KBM-7 (cell line): ENCODE measurements at regions not wholly inside any gene's neighbourhood (a gene's known extent, or its start where the extent isn't known, plus 50 kb on each side); places are given as distances from the start of the nearest gene placed in this dataset.

Source experiments
- DNase-seq: peaks from one replicate; pipeline ENCODE4 v3.0.0-alpha.2; 2015
- in situ Hi-C: fragments of 300-500 bp; cut with MboI; formaldehyde crosslinking; loops from 2 replicates; pipeline ENCODE4 v1.14.3; 2020; ENCODE audit warnings: low sequenced_read_pairs, low pct_unique_long_range_greater_than_20kb, mixed read lengths

DNA sequence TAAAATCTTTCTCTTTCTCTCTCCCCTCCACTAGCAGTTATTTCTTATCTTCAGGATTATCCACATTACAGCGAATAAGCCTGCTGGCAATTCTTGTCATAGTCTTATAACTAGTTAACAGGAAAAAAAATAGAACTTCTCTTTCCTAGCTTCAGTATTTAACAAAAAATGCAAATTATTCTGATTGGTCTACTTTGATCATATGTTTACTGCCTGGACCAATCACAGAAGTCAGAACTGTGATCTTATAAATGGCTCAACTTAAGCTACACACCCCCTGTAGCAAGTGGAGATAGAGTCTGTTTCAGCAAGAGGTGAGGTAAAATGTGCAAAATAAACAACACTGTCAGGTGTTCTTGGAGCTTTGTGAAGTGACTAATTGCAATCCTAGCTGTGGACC, 389.4 kb upstream of the TUSC1 start:
- in situ Hi-C loops, result no loop called here
- no peak for DNase-seq

GRCh38 chr9:26066237-26066636, 388.0 kb upstream of the TUSC1 start:
- in situ Hi-C loops, result no loop called here
- no peak for DNase-seq

- DNase-seq, result peak; percentile 12
- in situ Hi-C loops, result no loop called here
Measured at GRCh38 chr9:26061948-26062575, 383.8 kb upstream of the TUSC1 start.

DNA sequence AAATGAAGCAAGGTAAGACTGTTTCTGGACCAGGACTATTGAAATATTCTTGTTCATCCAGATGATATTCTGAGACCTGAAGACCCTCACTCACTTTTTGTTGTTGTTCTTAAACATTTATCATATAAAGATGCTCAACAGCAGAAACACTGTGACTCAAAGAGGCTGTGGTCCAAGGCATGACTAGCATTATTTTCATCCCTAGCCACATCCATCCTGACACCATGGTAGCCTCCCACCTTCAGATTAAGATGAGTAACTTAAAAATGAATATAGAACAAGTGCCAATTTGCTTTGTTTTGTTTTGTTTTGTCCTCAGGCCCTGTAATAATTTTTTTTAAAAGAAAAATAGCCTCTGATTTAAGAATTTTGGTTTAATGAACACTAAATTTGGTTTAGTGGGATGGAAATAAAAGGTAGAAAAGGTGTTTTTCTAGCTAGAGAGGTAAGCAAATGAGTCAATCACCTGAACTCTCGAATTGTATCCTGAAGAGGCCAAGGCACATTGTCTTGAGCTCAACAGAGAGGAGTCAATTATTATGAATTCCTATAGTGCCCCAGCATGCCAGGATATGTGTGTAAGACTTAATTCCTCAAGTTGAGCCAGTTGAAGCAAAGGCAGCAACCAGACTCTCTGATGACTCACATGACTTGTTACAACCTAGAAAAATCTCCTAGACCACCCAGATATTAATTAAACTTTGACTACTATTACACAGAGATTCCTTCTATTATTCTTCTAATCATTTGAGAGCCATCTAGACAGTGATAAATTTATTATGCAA, 380.1 kb upstream of the TUSC1 start:
- DNase-seq, result no peak
- in situ Hi-C loops, result no loop called here

- no peak for DNase-seq
- in situ Hi-C loops, result no loop called here
Measured at GRCh38 chr9:26057050-26057449, 378.8 kb upstream of the TUSC1 start.

DNA sequence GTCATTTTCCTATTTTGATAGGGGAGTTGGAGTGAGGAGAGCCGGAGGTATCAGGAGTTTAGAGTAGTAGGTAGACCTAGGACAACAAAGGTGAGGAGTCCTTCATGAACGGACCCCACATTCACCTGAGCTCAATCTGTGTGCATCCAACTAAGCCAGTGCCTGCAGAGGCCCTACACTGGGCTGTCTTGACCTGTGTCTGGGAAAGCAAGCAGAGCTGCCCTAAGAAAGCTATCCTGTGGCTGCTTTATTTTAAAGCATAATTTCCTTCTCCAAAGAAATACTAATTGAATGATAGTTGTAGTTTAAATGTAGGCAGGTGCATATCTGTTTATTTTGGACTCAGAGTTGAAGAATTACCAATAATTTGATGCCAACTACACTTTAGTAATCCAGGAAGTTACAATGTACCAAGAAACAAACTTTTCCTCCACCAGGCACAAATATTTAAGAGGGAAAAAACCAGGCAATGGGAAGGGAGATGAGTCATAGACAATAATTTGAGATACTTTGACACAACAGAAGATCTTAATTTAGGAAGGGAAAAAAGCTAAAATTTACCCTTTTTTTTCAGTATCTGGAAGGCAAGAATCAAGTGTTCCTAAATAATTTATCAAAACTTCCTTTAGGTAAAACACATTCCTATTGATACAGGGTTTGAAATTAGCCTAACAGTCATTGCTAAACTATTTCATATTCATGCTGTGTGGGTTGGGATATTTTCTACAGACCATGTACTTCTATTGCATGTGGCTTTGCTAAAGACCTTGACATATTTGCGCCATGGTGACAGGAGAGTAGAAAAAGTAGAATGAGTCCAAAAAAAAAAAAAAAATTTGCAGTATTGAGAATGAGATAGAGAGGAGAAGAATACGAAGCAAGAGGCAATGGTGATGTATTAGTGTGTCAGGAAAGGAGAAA, 376.6 kb upstream of the TUSC1 start:
- no peak for DNase-seq
- in situ Hi-C loops, result no loop called here

DNA sequence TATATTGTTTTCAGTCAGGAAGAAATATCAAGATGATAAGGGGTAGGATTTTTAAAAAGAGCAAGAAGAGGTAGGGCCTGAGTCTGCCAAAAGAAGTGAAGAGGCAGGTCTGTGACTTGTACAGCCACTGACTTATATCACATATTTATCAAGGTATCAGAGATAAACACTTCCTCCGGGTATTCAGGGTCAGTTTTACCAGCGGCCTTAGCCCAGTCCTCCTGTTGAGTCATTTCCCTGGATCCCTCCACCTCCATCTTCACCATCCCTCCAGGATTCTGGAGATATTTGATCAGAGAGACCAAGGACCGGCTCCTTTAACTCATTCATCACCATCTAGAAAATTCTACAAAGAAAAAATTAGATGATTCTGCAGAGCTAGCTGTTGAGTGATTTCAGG, 375.7 kb upstream of the TUSC1 start:
- no peak for DNase-seq
- in situ Hi-C loops, result no loop called here

- DNase-seq, result no peak
- in situ Hi-C loops, result no loop called here
Measured at GRCh38 chr9:26043431-26043830, 365.2 kb upstream of the TUSC1 start.

DNA sequence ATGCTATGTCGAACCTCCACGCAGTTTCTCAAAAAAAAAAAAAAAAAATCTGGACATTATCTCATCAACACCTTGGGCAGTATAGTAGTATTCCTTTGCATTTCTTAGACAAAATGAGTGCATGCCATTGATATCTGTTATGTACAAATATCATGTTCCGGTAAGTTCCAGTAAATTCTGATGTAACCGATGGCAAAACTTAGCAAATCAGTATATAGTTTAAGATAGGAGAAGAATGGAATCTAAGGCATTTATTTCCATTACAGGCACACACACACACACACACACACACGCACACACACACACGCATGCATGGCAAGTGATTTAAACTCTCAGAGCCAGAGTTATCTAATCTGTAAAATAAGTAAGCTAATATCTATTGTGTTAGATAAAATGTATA, 356.5 kb upstream of the TUSC1 start:
- in situ Hi-C loops, result no loop called here
- DNase-seq, result no peak

DNA sequence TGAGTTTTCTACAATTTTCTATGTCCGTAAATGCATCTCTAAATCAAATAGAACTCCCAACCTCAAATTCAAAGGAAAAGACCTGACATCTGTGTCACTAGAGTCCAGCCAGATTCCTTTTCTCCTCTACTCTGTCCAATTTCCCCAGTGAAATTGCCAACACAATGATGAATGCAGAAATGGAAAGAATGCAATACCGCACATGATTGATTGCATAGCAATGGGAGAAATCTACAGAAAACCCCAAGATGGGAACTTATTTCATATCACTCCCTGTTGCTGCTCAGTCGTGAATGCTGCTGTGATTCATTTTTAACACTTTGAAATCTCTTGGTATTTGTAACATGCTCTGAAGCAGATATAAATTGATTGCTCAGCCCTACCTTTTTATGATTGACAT, 355.1 kb upstream of the TUSC1 start:
- in situ Hi-C loops, result no loop called here
- no peak for DNase-seq

- DNase-seq, result no peak
- in situ Hi-C loops, result no loop called here
Measured at GRCh38 chr9:26026423-26027100, 348.3 kb upstream of the TUSC1 start.

GRCh38 chr9:26013199-26013598, 335.0 kb upstream of the TUSC1 start:
- in situ Hi-C loops, result no loop called here
- peak; percentile 23 for DNase-seq

- in situ Hi-C loops, result no loop called here
Measured at GRCh38 chr9:26012797-26013196, 334.6 kb upstream of the TUSC1 start.

DNA sequence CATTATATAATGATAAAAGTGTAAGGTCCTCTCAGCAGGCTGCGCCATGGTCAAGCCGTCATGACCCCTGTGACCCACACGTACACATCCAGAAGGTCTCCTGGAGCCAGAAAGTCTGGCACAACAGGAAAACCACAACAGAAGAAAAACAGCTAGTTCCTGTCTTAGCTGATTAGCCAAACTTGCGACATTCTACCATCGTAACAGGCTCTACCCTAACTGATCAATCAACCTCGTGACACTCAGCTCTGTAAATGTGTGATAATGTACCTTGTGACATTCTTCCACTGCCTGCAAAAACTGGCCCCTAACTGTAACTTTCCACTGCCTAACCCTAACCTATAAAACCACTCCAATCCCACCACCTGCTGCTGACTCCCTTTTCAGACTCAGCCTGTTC, 316.4 kb upstream of the TUSC1 start:
- DNase-seq, result peak; percentile 97
- in situ Hi-C loops, result loop anchor here (25.0 kb wide), 1 partner anchor 343 kb away; no protein-coding TSS in a partner anchor

More at GRCh38 chr9:26012797-26013196, 334.6 kb upstream of the TUSC1 start:
- peak; percentile 69 for DNase-seq

- in situ Hi-C loops, result loop anchor here (25.0 kb wide), 1 partner anchor 347 kb away; no protein-coding TSS in a partner anchor
Measured at GRCh38 chr9:25990376-25990775, 312.1 kb upstream of the TUSC1 start.

GRCh38 chr9:25975667-25976066, 297.4 kb upstream of the TUSC1 start:
- DNase-seq, result peak; percentile 29
- in situ Hi-C loops, result loop anchor here (25.0 kb wide), 1 partner anchor 362 kb away; no protein-coding TSS in a partner anchor

More at GRCh38 chr9:25990376-25990775, 312.1 kb upstream of the TUSC1 start:
- DNase-seq, result peak; percentile 82

GRCh38 chr9:25964239-25964638, 286.0 kb upstream of the TUSC1 start:
- DNase-seq, result peak; percentile 95
- in situ Hi-C loops, result no loop called here

GRCh38 chr9:25960178-25960577, 281.9 kb upstream of the TUSC1 start:
- DNase-seq, result no peak
- in situ Hi-C loops, result no loop called here

DNA sequence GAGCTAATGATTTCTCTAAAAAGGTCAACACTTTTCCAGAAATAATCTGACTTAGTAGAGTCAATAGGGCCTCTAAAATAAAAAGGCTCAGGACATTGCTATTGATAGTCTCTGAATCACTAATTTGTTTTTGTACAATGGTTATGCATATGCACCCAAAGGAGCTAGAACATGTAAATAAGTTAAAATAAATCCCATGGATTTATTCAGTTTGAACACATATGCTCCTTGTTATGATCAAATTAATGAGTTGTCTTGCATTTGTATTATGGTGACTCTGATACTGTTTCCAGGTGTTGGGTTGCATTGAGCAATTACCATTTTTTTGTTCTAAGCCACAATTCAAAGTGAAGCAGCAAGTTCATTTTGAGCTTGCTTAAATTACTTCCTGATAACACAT, 276.0 kb upstream of the TUSC1 start:
- in situ Hi-C loops, result no loop called here

More for the DNA sequence above, 276.0 kb upstream of the TUSC1 start:
- no peak for DNase-seq
